NCI-H446 treated with DMSO at 0.1 percent for 48 hours (cell line): ENCODE measurements at regions not wholly inside any gene's neighbourhood (a gene's known extent, or its start where the extent isn't known, plus 50 kb on each side); places are given as distances from the start of the nearest gene placed in this dataset.

ENCODE experiments used
- DNase-seq: peaks from one replicate; lab custom pipeline; 2025; lab: John Stamatoyannopoulos, UW

GRCh38 chr6:15735567-15736265, 72.9 kb upstream of the DTNBP1 start:
- no peak for DNase-seq

GRCh38 chr6:15734118-15734897, 71.5 kb upstream of the DTNBP1 start:
- DNase-seq: no peak

- no peak for DNase-seq
Measured at GRCh38 chr6:15730922-15731321, 68.1 kb upstream of the DTNBP1 start.

GRCh38 chr6:15730442-15730841, 67.6 kb upstream of the DTNBP1 start:
- DNase-seq: no peak

- DNase-seq: no peak
Measured at GRCh38 chr6:15722731-15723130, 59.9 kb upstream of the DTNBP1 start.

GRCh38 chr6:15716889-15717288, 54.1 kb upstream of the DTNBP1 start:
- no peak for DNase-seq

GRCh38 chr6:15715851-15716250, 53.0 kb upstream of the DTNBP1 start:
- no peak for DNase-seq

- DNase-seq: no peak
Measured at GRCh38 chr6:15715060-15715459, 52.2 kb upstream of the DTNBP1 start.

- DNase-seq: no peak
Measured at GRCh38 chr6:15714658-15715057, 51.8 kb upstream of the DTNBP1 start.

GRCh38 chr6:15713325-15713724, 50.5 kb upstream of the DTNBP1 start:
- DNase-seq: no peak

GRCh38 chr6:15712797-15713196, 50.0 kb upstream of the DTNBP1 start:
- no peak for DNase-seq
